ENCODE measurements at regions not wholly inside any gene's neighbourhood (a gene's known extent, or its start where the extent isn't known, plus 50 kb on each side); places are given as distances from the start of the nearest gene placed in this dataset.

DNA sequence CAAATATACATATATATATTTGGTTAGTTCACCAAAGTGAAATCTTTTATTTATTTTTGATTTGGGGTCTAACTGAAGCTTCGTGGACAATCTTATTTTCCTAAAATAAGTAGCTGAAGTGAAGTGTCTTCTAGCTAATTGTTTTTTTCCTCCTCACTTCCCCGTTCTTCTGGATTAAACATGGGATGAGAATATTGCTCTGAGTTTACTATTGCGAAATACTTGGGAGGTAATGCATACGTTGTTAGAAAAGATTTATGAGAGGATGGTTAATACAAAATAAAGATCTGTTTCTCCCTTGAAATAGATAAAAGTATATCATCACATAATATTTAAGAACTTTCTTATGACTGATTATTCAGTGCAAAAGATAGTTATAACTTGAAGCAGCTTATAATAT, 228.3 kb upstream of the TPK1 start (continued):
- TF ChIP-seq, protein P1, sequence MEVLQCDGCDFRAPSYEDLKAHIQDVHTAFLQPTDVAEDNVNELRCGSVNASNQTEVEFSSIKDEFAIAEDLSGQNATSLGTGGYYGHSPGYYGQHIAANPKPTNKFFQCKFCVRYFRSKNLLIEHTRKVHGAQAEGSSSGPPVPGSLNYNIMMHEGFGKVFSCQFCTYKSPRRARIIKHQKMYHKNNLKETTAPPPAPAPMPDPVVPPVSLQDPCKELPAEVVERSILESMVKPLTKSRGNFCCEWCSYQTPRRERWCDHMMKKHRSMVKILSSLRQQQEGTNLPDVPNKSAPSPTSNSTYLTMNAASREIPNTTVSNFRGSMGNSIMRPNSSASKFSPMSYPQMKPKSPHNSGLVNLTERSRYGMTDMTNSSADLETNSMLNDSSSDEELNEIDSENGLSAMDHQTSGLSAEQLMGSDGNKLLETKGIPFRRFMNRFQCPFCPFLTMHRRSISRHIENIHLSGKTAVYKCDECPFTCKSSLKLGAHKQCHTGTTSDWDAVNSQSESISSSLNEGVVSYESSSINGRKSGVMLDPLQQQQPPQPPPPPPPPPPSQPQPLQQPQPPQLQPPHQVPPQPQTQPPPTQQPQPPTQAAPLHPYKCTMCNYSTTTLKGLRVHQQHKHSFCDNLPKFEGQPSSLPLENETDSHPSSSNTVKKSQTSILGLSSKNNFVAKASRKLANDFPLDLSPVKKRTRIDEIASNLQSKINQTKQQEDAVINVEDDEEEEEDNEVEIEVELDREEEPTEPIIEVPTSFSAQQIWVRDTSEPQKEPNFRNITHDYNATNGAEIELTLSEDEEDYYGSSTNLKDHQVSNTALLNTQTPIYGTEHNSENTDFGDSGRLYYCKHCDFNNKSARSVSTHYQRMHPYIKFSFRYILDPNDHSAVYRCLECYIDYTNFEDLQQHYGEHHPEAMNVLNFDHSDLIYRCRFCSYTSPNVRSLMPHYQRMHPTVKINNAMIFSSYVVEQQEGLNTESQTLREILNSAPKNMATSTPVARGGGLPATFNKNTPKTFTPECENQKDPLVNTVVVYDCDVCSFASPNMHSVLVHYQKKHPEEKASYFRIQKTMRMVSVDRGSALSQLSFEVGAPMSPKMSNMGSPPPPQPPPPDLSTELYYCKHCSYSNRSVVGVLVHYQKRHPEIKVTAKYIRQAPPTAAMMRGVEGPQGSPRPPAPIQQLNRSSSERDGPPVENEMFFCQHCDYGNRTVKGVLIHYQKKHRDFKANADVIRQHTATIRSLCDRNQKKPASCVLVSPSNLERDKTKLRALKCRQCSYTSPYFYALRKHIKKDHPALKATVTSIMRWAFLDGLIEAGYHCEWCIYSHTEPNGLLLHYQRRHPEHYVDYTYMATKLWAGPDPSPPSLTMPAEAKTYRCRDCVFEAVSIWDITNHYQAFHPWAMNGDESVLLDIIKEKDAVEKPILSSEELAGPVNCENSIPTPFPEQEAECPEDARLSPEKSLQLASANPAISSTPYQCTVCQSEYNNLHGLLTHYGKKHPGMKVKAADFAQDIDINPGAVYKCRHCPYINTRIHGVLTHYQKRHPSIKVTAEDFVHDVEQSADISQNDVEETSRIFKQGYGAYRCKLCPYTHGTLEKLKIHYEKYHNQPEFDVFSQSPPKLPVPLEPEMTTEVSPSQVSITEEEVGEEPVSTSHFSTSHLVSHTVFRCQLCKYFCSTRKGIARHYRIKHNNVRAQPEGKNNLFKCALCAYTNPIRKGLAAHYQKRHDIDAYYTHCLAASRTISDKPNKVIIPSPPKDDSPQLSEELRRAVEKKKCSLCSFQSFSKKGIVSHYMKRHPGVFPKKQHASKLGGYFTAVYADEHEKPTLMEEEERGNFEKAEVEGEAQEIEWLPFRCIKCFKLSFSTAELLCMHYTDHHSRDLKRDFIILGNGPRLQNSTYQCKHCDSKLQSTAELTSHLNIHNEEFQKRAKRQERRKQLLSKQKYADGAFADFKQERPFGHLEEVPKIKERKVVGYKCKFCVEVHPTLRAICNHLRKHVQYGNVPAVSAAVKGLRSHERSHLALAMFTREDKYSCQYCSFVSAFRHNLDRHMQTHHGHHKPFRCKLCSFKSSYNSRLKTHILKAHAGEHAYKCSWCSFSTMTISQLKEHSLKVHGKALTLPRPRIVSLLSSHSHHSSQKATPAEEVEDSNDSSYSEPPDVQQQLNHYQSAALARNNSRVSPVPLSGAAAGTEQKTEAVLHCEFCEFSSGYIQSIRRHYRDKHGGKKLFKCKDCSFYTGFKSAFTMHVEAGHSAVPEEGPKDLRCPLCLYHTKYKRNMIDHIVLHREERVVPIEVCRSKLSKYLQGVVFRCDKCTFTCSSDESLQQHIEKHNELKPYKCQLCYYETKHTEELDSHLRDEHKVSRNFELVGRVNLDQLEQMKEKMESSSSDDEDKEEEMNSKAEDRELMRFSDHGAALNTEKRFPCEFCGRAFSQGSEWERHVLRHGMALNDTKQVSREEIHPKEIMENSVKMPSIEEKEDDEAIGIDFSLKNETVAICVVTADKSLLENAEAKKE (CRISPR knock-in tag; IDR thresholded peaks at IDR 0.05) = no peak
- TF ChIP-seq STAT1 (IDR thresholded peaks at IDR 0.05; ENCODE audit: unreplicated experiment) (no peak), ZNF114 (CRISPR knock-in tag; IDR thresholded peaks at IDR 0.05) (no peak), EZH2phosphoT487 (IDR thresholded peaks at IDR 0.05; ENCODE audit: unreplicated experiment) (no peak), POLR2AphosphoS5 (IDR thresholded peaks at IDR 0.05; ENCODE audit: low read depth) (no peak), ZNF331 (CRISPR knock-in tag; IDR thresholded peaks at IDR 0.05; ENCODE audit: low read depth) (no peak), NANOG (IDR thresholded peaks at IDR 0.05; ENCODE audit: borderline replicate concordance) (no peak), ETS1 (IDR thresholded peaks at IDR 0.05) (no peak)

GRCh38 chr7:145053781-145054180, 217.9 kb upstream of the TPK1 start:
- H3K36me3 ChIP-seq (ENCODE audit: insufficient read depth) = no peaks in the 10 kb centered on the region; the same call in 1 of the 2 replicates
- peaks cover 12% of the 10 kb centered on the region; the same call in 2 of the 3 replicates for H3K9me3 Mint-ChIP-seq
- no peak for DNase-seq (ENCODE audit: low spot score)
- TF ChIP-seq, protein P2, sequence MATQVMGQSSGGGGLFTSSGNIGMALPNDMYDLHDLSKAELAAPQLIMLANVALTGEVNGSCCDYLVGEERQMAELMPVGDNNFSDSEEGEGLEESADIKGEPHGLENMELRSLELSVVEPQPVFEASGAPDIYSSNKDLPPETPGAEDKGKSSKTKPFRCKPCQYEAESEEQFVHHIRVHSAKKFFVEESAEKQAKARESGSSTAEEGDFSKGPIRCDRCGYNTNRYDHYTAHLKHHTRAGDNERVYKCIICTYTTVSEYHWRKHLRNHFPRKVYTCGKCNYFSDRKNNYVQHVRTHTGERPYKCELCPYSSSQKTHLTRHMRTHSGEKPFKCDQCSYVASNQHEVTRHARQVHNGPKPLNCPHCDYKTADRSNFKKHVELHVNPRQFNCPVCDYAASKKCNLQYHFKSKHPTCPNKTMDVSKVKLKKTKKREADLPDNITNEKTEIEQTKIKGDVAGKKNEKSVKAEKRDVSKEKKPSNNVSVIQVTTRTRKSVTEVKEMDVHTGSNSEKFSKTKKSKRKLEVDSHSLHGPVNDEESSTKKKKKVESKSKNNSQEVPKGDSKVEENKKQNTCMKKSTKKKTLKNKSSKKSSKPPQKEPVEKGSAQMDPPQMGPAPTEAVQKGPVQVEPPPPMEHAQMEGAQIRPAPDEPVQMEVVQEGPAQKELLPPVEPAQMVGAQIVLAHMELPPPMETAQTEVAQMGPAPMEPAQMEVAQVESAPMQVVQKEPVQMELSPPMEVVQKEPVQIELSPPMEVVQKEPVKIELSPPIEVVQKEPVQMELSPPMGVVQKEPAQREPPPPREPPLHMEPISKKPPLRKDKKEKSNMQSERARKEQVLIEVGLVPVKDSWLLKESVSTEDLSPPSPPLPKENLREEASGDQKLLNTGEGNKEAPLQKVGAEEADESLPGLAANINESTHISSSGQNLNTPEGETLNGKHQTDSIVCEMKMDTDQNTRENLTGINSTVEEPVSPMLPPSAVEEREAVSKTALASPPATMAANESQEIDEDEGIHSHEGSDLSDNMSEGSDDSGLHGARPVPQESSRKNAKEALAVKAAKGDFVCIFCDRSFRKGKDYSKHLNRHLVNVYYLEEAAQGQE (IDR thresholded peaks at IDR 0.05; ENCODE audit: unreplicated experiment) = no peak
- TF ChIP-seq EZH2 (IDR thresholded peaks at IDR 0.05; ENCODE audit: low read depth, unreplicated experiment) (no peak), ZNF114 (CRISPR knock-in tag; IDR thresholded peaks at IDR 0.05) (no peak), ZNF331 (CRISPR knock-in tag; IDR thresholded peaks at IDR 0.05; ENCODE audit: low read depth) (no peak), STAT1 (IDR thresholded peaks at IDR 0.05; ENCODE audit: unreplicated experiment) (no peak), POLR2AphosphoS5 (IDR thresholded peaks at IDR 0.05; ENCODE audit: low read depth) (no peak), NANOG (IDR thresholded peaks at IDR 0.05; ENCODE audit: borderline replicate concordance) (no peak), CREB1 (CRISPR knock-in tag; IDR thresholded peaks at IDR 0.05; ENCODE audit: low read depth) (no peak)
- TF ChIP-seq, protein P3, sequence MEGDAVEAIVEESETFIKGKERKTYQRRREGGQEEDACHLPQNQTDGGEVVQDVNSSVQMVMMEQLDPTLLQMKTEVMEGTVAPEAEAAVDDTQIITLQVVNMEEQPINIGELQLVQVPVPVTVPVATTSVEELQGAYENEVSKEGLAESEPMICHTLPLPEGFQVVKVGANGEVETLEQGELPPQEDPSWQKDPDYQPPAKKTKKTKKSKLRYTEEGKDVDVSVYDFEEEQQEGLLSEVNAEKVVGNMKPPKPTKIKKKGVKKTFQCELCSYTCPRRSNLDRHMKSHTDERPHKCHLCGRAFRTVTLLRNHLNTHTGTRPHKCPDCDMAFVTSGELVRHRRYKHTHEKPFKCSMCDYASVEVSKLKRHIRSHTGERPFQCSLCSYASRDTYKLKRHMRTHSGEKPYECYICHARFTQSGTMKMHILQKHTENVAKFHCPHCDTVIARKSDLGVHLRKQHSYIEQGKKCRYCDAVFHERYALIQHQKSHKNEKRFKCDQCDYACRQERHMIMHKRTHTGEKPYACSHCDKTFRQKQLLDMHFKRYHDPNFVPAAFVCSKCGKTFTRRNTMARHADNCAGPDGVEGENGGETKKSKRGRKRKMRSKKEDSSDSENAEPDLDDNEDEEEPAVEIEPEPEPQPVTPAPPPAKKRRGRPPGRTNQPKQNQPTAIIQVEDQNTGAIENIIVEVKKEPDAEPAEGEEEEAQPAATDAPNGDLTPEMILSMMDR (conservative IDR thresholded peaks at IDR 0.05; ENCODE audit: low read depth in 2 of 2) = no peak

More at GRCh38 chr7:145053781-145054180, 217.9 kb upstream of the TPK1 start:
- H3K79me2 ChIP-seq (replicated peaks; ENCODE audit: insufficient read depth) = no peaks in the 10 kb centered on the region
- H3K36me3 Mint-ChIP-seq (ENCODE audit: low read depth) = no peaks in the 10 kb centered on the region
- H4K20me1 ChIP-seq (replicated peaks; ENCODE audit: insufficient read depth) = no peaks in the 10 kb centered on the region
- H3K27me3 ChIP-seq (ENCODE audit: insufficient read depth) = no peaks in the 10 kb centered on the region
- H2AFZ ChIP-seq = no peak overlapping the region
- H3K4me1 ChIP-seq (ENCODE audit: insufficient read depth) = no peaks in the 10 kb centered on the region
- no peak overlapping the region for H3K4me3 ChIP-seq
- H3K27ac ChIP-seq (ENCODE audit: low read depth) = no peak overlapping the region
- no peaks in the 10 kb centered on the region; the same call in 1 of the 2 replicates for H3K9me2 ChIP-seq (ENCODE audit: insufficient read depth)
- H3K4me3 Mint-ChIP-seq = no peak overlapping the region
- no peaks in the 10 kb centered on the region; the same call in 2 of the 3 replicates for H3K4me1 Mint-ChIP-seq
- ATAC-seq = no peak
- peaks cover 4% of the 10 kb centered on the region for H3K27me3 Mint-ChIP-seq (ENCODE audit: insufficient read depth, low read depth, poor library complexity)
- H3F3A ChIP-seq (replicated peaks; ENCODE audit: low read depth) = no peaks in the 10 kb centered on the region
- no peak overlapping the region for H3K4me2 ChIP-seq
- no peak overlapping the region for H3K27ac Mint-ChIP-seq

All from GM23338 (cell line).